HG02571 (cell line): ENCODE measurements at regions not wholly inside any gene's neighbourhood (a gene's known extent, or its start where the extent isn't known, plus 50 kb on each side); places are given as distances from the start of the nearest gene placed in this dataset.

Experiments
- ATAC-seq: cut with Tn5 transposase; IDR thresholded peaks from one replicate; pipeline ENCODE4 v1.9.1; 2021; ENCODE audit warnings: mild to moderate bottlenecking, moderate library complexity; ENCODE audit not compliant: unreplicated experiment

DNA sequence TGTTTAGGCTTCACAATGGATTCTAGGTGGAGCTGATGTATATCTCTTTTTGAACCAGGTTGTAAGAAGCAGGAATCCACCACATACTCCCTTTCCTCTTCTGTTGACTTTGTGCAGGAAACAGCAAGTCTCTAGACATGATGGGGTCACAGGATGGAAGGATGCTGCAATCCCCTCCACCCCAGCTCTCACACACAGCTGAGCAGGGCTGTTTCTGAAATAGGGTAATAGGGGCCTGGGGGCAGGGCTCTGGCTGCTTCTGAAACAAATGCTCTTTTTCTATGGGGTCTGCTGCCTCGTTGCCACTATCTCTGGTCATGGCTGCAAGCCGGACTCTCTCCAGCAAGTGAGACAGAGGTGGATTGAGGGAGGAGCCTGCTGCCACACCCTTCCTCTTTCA lies 148.9 kb downstream of the SOX11 start:
- ATAC-seq, result no peak

DNA sequence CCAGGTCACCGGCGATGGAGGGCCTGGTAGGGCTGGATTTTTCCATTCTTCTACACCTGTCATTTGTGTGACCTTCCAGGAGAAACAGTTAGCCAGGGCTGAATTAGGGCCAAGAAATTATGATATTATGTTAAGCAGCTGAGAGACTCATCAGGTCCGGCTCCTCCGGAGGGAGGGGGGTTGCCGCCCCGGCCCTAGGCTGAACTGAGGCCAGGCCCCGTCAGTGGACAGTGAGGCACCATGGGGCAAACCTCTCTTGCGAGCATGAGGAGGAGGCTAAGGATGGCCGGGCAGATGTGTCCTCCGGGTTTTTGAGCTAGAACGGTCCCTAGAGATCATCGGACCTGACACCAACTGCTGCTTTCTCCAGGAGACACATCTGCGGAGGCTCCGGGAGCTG lies 150.1 kb downstream of the SOX11 start:
- ATAC-seq, result no peak

DNA sequence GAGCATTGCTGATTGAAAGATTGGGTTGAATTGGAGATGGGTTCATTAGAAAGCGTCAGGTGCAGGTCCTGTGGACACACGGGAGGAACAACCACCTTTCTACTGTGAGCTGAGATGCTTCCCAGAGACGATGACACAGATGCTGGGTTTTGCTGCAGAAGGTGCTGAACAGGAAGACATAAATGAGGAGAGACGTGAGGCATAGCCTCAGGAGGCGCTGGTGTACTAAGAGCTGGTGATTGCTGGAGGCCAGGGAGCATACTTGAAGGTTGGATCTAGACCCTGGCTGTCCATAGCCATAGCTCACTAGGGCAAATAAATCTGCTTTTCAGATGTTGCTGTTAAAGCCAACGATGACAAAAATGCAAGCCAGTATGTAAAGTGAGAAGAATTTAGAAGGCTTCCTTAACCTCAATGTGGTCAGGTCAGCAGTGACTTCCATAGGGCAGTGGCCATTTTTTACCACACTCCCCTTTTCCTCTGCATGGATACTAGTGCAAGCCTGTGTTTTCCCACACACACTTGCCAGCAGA lies 153.7 kb downstream of the SOX11 start:
- ATAC-seq, result no peak

DNA sequence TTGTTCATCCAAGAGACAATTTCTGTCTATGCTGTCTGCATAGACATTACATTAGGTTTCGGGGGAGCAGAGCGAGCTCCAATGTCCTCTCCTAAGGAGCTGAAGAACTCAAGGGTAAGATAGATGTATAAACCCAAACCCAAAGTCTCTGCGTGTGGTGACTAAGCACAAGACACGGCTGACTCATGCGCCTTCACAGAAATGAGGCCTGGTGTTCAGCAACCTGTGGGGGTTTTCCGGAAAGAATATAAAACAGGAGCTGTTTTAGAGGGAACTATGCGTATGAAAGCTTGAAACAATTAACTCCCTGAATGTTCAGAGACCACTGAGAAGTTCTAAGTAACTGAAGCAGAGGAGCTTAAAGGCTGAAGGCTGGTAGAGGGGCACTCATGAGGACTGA lies 154.7 kb downstream of the SOX11 start:
- no peak for ATAC-seq

DNA sequence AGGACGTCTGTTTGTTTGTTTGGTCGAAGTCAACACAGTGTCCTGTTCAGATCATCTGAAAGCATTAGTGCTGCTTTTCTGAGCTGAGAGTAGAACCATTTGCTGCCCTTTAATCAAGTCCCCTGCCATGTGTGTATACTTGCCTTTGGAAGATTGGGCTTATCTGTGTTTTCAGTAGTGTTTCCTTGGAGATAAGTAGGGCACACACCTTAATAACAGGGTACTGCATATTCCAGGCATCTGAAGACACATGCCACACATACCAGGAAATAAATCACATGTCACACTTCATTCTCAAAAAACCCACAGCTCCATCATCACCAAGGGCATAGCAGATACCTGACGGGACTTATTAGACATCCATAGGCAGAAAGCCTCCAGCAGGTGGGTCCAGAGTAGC lies 157.4 kb downstream of the SOX11 start:
- no peak for ATAC-seq

DNA sequence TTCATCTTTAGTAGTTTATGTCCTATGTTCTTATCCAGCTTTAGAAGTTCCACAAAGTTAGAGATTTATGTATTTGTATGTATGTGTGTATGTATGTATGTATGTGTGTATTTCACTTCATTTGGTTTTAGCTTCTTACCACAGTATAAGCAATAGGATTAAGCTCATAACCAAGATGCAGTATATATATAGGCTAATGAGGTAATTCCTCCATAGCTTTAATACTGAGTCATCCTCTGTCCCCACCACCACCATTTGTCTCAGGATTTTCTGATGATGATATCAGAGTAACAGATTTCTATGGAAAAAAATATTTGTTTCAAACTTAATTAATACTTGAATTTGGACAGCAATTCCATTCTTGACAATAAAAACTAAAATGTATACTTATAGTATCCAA lies 159.2 kb downstream of the SOX11 start:
- no peak for ATAC-seq

DNA sequence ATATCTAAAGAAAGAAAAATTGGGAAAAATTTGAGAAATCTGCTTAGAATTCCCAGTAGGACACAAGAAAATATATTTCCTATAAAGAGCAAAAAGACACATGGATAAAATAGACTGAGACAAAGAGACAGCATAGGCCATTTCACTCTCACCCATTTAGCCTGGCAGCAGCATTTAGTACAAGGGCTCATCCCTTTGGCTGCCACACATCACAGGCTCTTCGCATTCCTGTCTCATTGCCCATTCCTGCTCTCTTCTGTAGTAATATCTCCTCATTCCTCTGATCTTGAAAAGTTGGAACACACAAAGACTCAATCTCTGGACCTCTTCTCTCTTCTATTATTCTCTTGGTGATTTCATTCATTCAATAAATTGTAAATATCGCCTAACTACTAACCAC lies 162.6 kb downstream of the SOX11 start:
- ATAC-seq, result no peak

DNA sequence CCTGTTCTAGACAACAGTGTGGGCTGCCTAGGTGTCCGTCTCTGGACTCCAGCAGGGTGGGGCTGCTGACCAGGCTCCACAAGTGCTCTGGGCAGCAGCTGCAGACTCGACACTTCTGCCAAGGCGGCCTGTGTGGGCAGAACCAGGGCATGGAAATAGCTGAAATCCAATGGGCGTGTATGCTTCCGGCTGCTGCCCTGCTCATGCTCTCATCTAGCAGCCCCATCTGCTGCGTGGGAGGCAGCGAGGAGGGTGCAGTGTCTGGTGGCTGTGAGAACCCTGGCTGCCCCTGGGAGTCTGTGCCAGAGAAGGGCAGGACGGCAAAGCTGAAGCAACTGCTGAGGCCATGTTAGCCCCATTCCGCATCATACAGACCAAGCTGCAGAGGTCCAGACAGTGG lies 174.9 kb downstream of the SOX11 start:
- ATAC-seq, result no peak

DNA sequence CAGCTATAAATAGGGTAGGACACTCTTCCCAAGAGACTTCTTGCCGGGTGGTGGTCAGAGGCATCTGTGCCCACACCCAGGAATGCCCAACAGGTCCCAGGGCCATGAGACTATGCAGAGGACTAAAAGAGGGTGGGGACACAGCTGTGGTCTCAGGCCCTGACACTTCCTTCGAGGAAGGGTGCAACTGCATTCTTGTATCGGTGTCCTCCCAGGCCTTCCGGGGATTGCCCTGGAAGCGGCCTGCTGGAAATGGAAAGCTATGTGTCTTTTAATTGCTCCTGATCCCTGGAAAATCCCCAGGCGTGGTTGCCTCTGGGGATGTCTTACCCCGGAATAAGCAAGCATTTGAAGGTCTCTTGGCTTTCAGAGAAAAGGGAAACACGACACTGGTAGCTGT lies 176.7 kb downstream of the SOX11 start:
- no peak for ATAC-seq

DNA sequence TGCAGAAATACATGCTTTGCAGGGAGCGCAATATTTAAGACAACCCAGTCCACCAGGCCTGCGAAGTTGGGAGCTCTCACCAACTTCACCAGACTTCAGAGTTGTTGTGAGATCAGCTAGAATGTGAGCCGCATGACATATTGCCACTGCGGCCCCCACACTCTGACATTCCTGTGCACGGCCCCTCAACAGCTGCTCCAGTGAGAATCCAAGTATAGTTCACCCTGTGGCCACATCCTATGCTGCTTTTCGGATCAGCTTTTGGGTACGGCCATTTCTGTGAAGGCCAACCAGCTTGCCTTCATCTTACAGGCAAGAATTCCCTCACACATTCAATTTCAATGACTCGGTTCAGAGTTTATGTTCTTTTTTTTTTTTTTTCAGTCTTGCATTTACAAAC lies 177.8 kb downstream of the SOX11 start:
- ATAC-seq, result no peak

DNA sequence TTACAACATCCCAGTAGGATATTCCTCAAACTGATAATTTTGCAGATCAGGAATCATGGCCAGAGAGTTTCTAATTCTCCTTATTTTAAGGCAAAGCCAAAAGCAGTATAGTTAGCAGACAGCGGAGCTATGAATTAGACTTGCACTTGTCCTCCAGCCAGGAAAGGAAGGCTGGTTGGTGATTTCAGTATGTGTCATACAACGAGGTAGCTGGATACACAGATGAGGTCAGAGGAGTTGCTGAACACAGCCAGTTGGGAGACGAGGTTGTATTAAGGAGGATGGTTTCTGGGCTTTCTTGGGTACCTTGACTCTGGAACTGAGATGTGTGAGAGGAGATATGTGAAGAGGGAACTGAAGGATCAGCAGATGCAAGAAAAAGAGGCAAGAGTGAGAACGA lies 185.2 kb downstream of the SOX11 start:
- no peak for ATAC-seq

DNA sequence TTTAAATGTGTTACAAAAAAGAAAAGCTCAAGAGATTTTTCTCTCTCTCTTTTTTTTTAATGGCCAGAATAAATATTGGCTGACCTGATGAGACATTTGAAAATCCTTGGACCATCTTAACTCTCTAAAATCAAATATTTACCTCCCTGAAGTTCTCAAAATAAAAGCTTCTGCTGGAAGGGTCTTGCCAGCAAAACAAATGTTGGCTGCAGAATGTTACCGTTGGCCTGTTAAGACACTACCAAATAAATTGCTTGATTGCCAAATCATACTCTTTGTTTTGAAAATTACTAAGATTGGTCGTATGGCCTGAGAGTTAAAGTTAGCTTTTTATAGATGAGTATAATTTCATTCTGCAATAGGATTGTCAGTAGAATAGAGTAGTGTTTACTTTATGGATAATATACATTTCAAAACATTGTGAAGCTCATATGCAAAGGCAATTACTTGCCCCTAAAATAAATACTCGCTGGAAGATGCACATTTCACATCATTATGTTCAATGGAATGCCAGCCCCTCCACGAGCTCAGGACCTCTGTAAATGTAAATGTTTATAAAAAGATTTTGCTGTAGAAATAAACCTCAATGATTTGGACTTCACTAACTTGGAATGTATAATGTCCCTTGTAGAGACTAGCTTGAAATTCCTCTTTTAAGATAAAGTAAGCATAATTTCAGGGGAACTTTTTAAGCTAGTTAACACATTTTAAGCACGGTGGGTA lies 193.4 kb downstream of the SOX11 start:
- ATAC-seq, result no peak

DNA sequence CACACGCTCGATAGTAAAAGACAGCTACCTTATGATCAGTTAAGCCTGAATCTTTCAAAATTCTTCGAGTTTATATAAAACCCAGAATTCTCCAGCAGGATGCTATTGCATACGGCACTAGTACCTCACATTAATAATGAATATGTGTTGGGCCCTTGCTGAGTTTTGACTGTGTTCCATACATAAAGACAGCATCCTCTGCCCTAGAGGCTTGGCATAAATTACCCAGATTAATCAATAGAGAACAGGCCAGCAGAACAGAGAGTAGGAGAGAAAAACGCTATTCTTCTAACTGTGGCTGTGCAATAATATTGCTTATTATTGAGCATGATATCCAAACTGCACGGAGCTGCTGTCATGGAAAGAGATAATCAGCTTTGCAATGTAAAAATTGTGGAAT lies 194.3 kb downstream of the SOX11 start:
- no peak for ATAC-seq

DNA sequence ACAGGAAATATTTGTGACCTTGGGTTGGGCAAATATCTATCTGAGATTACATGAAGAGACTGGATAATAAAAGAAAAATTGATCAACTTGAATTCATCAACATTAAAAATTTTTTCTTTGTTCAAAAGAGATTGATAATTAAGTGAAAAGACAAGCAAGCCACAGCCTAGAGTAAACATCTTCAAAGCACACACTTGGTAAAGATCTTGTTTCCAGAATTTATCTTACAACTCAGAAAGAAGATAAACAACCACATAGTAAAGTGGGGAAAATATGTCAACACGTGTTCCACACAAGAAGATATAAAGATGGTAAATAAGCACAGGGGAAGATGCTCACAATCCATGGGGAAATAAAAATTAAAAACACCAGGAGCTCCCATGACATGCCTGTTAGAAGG lies 195.9 kb downstream of the SOX11 start:
- ATAC-seq, result no peak

DNA sequence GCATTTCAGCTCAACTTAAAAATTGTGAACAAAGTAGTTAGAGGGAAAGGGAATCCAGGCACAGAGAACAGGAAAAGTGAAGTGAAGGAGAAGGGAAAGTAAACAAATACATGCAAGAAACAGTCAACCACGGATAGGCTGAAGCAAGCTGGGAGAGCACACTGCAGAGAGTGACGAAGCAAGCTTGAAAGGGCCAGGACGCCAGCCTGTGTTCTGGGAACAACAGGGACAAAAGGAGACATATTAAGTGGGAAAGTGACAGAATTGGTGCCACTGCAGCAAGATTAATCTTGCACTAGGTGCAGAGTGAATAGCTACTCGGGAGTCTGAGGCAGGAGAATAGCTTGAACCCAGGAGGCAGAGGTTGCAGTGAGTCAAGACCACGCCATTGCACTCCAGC lies 197.3 kb downstream of the SOX11 start:
- ATAC-seq, result no peak

DNA sequence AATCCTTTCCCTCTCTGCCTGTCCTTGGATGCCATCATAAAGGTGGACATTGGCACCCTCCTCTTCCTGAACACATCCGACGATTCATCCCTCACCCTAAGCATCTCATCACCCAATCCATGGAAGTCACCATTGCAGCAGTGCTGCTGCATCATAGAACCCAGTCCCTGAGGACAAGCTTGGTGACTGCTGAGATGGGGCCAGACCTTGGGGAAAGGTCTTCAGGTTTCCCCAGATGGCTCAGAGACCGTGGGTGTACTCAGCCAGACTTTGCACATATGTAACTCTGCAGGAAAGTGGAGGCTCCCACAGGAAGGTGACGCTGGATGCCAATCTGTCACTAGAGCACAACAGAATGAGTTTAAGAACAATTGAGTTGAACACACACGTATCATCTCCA lies 202.2 kb downstream of the SOX11 start:
- ATAC-seq, result no peak

DNA sequence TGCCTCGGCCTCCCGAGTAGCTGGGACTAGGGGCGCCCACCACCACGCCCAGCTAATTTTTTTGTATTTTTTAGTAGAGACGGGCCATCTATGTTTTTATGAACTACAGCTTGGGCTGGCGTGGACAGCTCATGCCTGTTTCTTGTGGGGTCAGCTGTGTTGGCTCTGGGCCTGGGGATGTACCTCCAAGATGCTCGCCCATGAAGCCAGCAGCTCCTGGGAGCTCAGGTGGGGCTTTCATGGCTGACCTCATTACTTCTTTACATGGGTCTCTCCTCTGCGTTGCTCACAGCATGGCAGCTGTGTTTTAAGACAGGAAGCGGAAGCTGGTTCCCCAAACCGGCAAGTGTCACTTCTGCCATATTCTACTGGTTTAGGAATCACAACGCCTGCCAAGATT lies 203.1 kb downstream of the SOX11 start:
- ATAC-seq, result no peak

DNA sequence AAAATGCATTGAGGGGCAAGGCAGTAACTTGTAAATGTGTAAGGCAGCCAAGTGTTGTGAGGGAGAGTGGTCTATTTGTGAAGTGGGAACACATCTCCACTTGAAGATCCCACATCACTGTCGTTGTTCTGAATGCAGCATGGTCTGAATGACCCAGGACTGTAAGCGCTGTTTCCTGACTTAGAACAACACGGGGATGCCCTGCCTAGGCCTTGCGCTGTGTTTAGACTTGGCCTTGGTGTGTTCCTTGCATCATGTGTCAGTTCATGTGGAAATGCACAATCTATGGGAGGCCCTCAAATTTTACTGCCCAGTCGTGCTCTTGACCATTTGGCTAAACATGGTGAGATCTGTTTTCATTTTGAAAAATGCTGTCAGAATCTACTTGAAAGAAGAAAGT lies 205.1 kb downstream of the SOX11 start:
- ATAC-seq, result no peak

DNA sequence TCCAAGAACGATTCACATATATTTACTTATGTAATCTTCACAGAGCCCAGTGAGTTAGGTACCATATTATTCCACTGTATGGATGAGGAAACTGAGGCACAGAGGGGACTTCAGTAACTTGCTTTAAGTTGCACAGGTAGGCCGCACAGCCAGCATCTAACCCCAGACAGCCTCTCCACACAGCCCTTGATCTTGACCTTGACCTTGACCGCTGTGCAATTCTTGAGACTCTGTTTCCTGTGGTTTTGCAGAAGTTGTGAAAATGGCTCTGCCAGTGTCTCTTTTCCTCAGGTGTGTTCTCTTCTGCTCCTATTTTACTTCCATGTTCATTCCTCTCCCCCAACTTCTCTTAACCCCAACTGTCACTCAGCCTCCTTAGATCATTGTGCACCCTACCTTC lies 206.5 kb downstream of the SOX11 start:
- no peak for ATAC-seq

DNA sequence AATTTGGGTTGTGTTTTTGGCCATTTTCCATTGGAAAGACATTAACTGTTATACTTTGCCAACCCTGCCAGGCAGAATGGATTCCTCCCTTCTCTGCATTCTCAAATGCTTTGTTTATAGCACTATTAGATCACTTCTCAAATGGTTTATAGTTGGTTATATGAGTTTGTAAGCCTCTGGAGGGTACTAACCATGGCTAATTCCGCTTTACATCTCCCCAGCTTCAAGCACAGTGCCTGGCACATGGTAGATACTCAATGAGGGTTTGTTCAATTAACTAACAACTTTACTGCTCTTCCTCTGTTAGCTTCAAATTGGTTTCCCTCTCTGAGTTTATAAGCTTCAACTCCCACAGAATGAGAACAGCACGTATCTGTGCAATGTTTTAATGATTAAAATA lies 213.5 kb downstream of the SOX11 start:
- ATAC-seq, result no peak

DNA sequence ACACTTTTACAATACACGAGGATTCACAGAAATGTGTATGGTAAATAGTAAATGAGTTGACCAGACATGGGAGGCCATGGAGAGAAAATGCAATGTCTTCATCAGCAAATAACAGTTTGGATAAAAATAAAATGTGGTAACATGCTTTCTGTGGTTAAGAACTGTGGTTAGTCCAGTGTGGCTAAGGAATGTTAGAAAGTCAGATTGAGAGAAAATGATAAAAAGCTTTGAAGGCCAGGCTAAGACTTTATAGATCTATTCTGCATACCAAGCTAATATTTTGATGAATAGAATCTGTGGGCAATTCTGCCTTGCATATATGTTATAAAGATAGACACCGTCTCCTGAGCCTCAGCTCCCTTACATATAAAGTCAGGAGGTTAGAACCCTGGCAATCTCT lies 215.9 kb downstream of the SOX11 start:
- no peak for ATAC-seq

DNA sequence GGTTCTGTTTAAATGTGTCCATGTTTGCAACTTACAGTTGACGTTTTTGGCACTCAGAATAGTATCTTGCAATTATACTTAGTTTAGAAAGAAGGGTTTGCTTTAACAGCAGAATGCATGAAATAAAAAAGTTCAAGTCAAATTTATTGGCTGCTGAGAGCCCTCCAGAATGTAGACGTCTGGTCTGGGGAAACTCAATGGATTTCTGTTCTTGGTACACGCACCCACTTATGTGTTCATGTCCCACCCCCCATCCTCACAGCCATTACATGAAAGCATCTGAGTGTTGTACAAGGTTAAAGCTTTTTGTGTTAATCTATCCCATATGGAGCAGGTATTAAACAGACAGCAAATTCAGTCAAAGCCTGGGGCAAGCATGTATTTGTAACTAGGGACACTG lies 219.5 kb downstream of the SOX11 start:
- ATAC-seq, result no peak

DNA sequence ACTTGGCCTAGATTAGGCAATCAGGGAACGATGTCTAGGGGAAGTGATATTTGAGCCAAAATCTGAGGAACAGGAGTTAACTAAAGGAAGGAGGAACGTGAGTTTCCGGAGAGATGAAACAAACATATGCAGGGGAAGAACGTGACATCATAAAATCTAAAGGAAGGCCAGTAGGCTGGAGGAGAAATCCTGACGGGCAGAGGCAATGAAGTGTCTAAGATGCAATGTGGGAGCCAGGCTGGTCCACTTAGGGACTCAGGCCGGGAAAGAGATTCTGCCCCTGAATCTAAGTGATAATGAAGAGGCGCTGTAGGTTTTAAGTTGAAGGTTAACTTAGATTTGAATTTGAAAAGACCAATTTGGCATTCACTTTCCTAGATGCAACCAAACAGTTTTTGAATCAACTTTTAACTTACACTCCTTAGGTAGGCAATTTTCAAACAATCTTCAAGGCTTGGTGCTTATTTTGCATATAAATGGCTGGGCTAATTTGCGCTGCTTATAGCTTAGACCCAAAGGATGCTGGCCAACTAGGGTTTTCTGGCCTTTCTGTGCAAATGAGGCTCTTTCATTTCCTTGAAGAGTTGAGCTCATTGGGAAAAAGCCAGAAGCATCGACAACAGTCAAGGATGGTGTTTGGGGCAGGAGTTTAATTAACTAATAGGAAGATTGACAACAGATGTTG lies 221.7 kb downstream of the SOX11 start:
- ATAC-seq, result no peak
